ENCODE measurements at regions not wholly inside any gene's neighbourhood (a gene's known extent, or its start where the extent isn't known, plus 50 kb on each side); places are given as distances from the start of the nearest gene placed in this dataset.

- intact Hi-C loops (cut with DNase I; ENCODE audit: low total_unique reads) = no loop called here
- Histone ChIP-seq H3K4me1 (no peaks in the 10 kb centered on the region), H3K27ac (no peak overlapping the region), H3K36me3 (no peaks in the 10 kb centered on the region), H3K9me3 (no peaks in the 10 kb centered on the region), H3K4me3 (no peak overlapping the region), H3K27me3 (no peaks in the 10 kb centered on the region)
- no peak for DNase-seq (ENCODE audit: low spot score in 2 of 2)
- TF ChIP-seq, protein P1, sequence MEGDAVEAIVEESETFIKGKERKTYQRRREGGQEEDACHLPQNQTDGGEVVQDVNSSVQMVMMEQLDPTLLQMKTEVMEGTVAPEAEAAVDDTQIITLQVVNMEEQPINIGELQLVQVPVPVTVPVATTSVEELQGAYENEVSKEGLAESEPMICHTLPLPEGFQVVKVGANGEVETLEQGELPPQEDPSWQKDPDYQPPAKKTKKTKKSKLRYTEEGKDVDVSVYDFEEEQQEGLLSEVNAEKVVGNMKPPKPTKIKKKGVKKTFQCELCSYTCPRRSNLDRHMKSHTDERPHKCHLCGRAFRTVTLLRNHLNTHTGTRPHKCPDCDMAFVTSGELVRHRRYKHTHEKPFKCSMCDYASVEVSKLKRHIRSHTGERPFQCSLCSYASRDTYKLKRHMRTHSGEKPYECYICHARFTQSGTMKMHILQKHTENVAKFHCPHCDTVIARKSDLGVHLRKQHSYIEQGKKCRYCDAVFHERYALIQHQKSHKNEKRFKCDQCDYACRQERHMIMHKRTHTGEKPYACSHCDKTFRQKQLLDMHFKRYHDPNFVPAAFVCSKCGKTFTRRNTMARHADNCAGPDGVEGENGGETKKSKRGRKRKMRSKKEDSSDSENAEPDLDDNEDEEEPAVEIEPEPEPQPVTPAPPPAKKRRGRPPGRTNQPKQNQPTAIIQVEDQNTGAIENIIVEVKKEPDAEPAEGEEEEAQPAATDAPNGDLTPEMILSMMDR (IDR thresholded peaks at IDR 0.05) = no peak
- TF ChIP-seq POLR2A (IDR thresholded peaks at IDR 0.05) (no peak), POLR2AphosphoS5 (IDR thresholded peaks at IDR 0.05) (no peak)
Observed at GRCh38 chr6:74557236-74557635, 648.6 kb downstream of the COL12A1 start.

GRCh38 chr6:74554041-74554440 lies 651.8 kb downstream of the COL12A1 start:
- H3K4me1 ChIP-seq = no peaks in the 10 kb centered on the region
- H3K27me3 ChIP-seq = no peaks in the 10 kb centered on the region
- intact Hi-C loops (cut with DNase I; ENCODE audit: low total_unique reads) = no loop called here
- TF ChIP-seq, protein P1 (IDR thresholded peaks at IDR 0.05) = no peak
- TF ChIP-seq POLR2AphosphoS5 (IDR thresholded peaks at IDR 0.05) (no peak), POLR2A (IDR thresholded peaks at IDR 0.05) (no peak)
- H3K9me3 ChIP-seq = no peaks in the 10 kb centered on the region
- H3K27ac ChIP-seq = no peak overlapping the region
- DNase-seq (ENCODE audit: low spot score in 2 of 2) = no peak
- no peak overlapping the region for H3K4me3 ChIP-seq
- no peaks in the 10 kb centered on the region for H3K36me3 ChIP-seq

GRCh38 chr6:74551896-74552295 lies 654.0 kb downstream of the COL12A1 start:
- TF ChIP-seq POLR2AphosphoS5 (IDR thresholded peaks at IDR 0.05) = no peak
- TF ChIP-seq, protein P1 (IDR thresholded peaks at IDR 0.05) = no peak
- TF ChIP-seq POLR2A (IDR thresholded peaks at IDR 0.05) = no peak
- Histone ChIP-seq H3K4me1 (no peaks in the 10 kb centered on the region), H3K9me3 (no peaks in the 10 kb centered on the region), H3K36me3 (no peaks in the 10 kb centered on the region), H3K27me3 (no peaks in the 10 kb centered on the region), H3K27ac (no peak overlapping the region), H3K4me3 (no peak overlapping the region)
- no peak for DNase-seq (ENCODE audit: low spot score in 2 of 2)
- intact Hi-C loops (cut with DNase I; ENCODE audit: low total_unique reads) = no loop called here

DNA sequence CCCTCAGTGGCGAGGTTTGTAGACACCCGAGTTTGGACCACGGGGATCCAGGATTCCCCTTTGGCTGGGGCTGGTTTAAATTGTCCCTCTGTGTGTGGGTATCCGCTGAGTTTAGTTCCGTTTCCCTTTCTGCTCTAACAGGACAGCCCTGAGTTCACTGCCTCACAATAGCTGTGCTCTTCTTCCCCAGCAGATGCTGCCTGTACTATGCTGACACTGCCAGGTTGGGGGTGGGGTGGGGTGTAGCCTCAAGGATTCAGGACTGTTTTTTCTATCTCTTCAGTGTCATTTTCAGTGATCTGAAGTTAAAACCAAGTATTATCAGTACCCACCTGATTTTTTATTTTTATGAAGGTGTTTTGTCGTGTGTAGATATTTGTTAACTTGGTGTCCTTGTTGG lies 655.0 kb downstream of the COL12A1 start:
- H3K27ac ChIP-seq = no peak overlapping the region
- no peak overlapping the region for H3K4me3 ChIP-seq
- DNase-seq (ENCODE audit: low spot score in 2 of 2) = no peak
- no peaks in the 10 kb centered on the region for H3K27me3 ChIP-seq
- H3K36me3 ChIP-seq = no peaks in the 10 kb centered on the region
- intact Hi-C loops (cut with DNase I; ENCODE audit: low total_unique reads) = no loop called here
- no peaks in the 10 kb centered on the region for H3K9me3 ChIP-seq
- TF ChIP-seq, protein P1 (IDR thresholded peaks at IDR 0.05) = no peak
- no peak for TF ChIP-seq POLR2AphosphoS5 (IDR thresholded peaks at IDR 0.05)
- no peak for TF ChIP-seq POLR2A (IDR thresholded peaks at IDR 0.05)
- no peaks in the 10 kb centered on the region for H3K4me1 ChIP-seq

GRCh38 chr6:74549746-74550145 lies 656.1 kb downstream of the COL12A1 start:
- Histone ChIP-seq H3K27me3 (no peaks in the 10 kb centered on the region), H3K9me3 (peaks cover 2 to 9% of the 10 kb centered on the region in 2 donors), H3K4me1 (no peaks in the 10 kb centered on the region), H3K27ac (no peak overlapping the region), H3K4me3 (no peak overlapping the region), H3K36me3 (no peaks in the 10 kb centered on the region)
- intact Hi-C loops (cut with DNase I; ENCODE audit: low total_unique reads) = no loop called here
- no peak for DNase-seq (ENCODE audit: low spot score in 2 of 2)
- TF ChIP-seq POLR2A (IDR thresholded peaks at IDR 0.05) (no peak), POLR2AphosphoS5 (IDR thresholded peaks at IDR 0.05) (no peak)
- TF ChIP-seq, protein P1 (IDR thresholded peaks at IDR 0.05) = no peak

Data from breast epithelium (tissue), 4 donors.